Hematopoietic multipotent progenitor cell (in vitro differentiated cells): ENCODE measurements at regions not wholly inside any gene's neighbourhood (a gene's known extent, or its start where the extent isn't known, plus 50 kb on each side); places are given as distances from the start of the nearest gene placed in this dataset.

Experiments used
- DNase-seq, 3 donors: peaks; one replicate each; pipeline ENCODE4 v3.0.0-alpha.2; 2011 to 2015; ENCODE audit warnings: low read depth in 2 of 3, low spot score in 2 of 3

- no peak for DNase-seq
These were observed 607.3 kb downstream of the NCAM2 start for GRCh38 chr21:21605521-21605920.

- DNase-seq: no peak
These were observed 607.8 kb downstream of the NCAM2 start for GRCh38 chr21:21606041-21606440.

- DNase-seq: no peak
These were observed 614.3 kb downstream of the NCAM2 start for GRCh38 chr21:21612466-21612865.

- no peak for DNase-seq
These were observed 616.8 kb downstream of the NCAM2 start for GRCh38 chr21:21614966-21615365.

GRCh38 chr21:21622460-21623234 is 624.4 kb downstream of the NCAM2 start:
- no peak for DNase-seq

GRCh38 chr21:21624674-21625073 is 626.5 kb downstream of the NCAM2 start:
- no peak for DNase-seq

- no peak for DNase-seq
These were observed 633.8 kb downstream of the NCAM2 start for GRCh38 chr21:21631961-21632360.

GRCh38 chr21:21632926-21633325 is 634.7 kb downstream of the NCAM2 start:
- no peak for DNase-seq

- no peak for DNase-seq
These were observed 663.5 kb downstream of the NCAM2 start for GRCh38 chr21:21661741-21662140.

- no peak for DNase-seq
These were observed 664.6 kb downstream of the NCAM2 start for GRCh38 chr21:21662776-21663175.

GRCh38 chr21:21664871-21665270 is 666.7 kb downstream of the NCAM2 start:
- no peak for DNase-seq

- no peak for DNase-seq
These were observed 668.5 kb downstream of the NCAM2 start for GRCh38 chr21:21666689-21667088.

GRCh38 chr21:21668198-21668597 is 670.0 kb downstream of the NCAM2 start:
- DNase-seq: no peak

- no peak for DNase-seq
These were observed 675.8 kb downstream of the NCAM2 start for GRCh38 chr21:21673959-21674358.

GRCh38 chr21:21675601-21676000 is 677.4 kb downstream of the NCAM2 start:
- no peak for DNase-seq

- DNase-seq: no peak
These were observed 684.0 kb downstream of the NCAM2 start for GRCh38 chr21:21682172-21682571.

GRCh38 chr21:21688889-21689288 is 690.7 kb downstream of the NCAM2 start:
- no peak for DNase-seq

- no peak for DNase-seq
These were observed 692.0 kb downstream of the NCAM2 start for GRCh38 chr21:21690068-21690665.

- no peak for DNase-seq
These were observed 714.7 kb downstream of the NCAM2 start for GRCh38 chr21:21712748-21713520.

- no peak for DNase-seq
These were observed 715.5 kb downstream of the NCAM2 start for GRCh38 chr21:21713651-21714180.

- no peak for DNase-seq
These were observed 716.2 kb downstream of the NCAM2 start for GRCh38 chr21:21714426-21714825.
